Fibroblast of the aortic adventitia (primary cell): ENCODE measurements at regions not wholly inside any gene's neighbourhood (a gene's known extent, or its start where the extent isn't known, plus 50 kb on each side); places are given as distances from the start of the nearest gene placed in this dataset.

Experiments
- DNase-seq: peaks from one replicate; pipeline ENCODE4 v3.0.0-alpha.2; 2010; ENCODE audit warnings: low read depth
- H3K4me3 ChIP-seq: 2 replicates; pipeline ENCODE4 v1.5.1; 2011; ENCODE audit warnings: low read depth, mild to moderate bottlenecking, control low read depth, low read length, moderate library complexity
- TF ChIP-seq, protein P1 (sequence below): IDR thresholded peaks from 2 replicates; pipeline ENCODE4 v1.5.1; 2011; ENCODE audit warnings: mild to moderate bottlenecking, low read length, control low read depth, inconsistent platforms; ENCODE audit not compliant: insufficient read depth

DNA sequence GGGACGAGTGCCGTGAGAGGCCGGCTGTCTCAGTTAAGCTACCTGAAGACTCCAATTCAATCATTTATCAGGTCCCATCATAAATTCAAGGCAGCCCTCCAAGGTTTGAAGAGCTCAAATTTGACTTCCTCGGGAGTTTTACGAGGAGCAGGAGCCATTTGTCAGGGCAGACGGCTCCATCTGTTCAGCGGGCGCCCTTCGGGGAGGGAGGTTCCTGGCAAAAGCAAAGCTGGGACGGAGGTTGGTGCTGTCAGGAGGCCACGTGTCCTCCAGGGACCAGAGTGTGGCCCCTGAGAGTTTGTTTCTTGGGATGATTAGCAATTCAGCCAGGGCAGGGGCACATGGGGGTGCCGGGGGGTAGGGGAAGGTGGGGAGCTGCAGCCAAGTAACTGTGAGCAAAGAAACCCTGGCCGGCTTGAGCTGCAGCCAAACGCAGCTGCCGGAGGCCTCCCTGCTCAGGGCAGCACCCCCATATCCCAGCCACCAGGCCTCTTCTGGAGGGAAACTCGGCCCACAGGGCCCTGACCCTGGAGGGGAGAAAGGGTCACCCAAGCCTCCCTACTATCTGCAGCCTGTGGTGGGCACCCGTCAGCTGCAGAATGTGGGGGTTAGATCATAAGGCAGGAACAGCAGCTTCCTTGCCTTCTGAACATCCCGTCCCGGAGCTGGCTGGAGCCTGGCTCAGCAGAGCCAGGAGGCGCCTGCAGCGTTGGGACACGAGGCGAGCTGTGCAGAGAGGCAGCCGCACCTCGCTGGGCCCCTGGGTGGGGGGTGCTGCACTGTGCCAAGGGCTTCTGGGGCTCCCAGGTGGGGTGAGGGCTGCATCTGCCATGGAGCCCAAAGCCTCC lies 63.6 kb upstream of the GATA5 start:
- H3K4me3 ChIP-seq, result no peak overlapping the region
- TF ChIP-seq, protein P1, sequence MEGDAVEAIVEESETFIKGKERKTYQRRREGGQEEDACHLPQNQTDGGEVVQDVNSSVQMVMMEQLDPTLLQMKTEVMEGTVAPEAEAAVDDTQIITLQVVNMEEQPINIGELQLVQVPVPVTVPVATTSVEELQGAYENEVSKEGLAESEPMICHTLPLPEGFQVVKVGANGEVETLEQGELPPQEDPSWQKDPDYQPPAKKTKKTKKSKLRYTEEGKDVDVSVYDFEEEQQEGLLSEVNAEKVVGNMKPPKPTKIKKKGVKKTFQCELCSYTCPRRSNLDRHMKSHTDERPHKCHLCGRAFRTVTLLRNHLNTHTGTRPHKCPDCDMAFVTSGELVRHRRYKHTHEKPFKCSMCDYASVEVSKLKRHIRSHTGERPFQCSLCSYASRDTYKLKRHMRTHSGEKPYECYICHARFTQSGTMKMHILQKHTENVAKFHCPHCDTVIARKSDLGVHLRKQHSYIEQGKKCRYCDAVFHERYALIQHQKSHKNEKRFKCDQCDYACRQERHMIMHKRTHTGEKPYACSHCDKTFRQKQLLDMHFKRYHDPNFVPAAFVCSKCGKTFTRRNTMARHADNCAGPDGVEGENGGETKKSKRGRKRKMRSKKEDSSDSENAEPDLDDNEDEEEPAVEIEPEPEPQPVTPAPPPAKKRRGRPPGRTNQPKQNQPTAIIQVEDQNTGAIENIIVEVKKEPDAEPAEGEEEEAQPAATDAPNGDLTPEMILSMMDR, result no peak
- no peak for DNase-seq

DNA sequence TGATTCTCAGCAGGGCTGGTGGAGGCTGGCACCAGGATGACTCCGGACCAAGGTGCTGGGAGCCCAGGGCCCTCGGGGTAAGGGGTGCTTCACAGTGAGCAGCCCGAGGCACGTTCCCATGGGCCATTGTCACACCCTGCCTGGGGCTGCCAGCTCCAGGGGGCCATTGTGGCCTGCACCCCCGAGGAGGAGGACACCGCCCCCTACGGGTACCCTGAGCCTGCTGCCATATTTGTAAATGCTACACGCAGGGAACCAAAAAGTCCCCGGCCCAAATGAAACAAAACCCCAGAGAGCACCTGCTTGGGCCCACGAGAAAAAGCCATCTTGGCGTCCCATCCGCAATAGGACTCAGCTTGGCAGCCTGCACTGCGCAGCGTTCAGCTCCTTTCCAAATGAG lies 64.7 kb upstream of the GATA5 start:
- TF ChIP-seq, protein P1, result no peak
- H3K4me3 ChIP-seq, result no peak overlapping the region
- no peak for DNase-seq

DNA sequence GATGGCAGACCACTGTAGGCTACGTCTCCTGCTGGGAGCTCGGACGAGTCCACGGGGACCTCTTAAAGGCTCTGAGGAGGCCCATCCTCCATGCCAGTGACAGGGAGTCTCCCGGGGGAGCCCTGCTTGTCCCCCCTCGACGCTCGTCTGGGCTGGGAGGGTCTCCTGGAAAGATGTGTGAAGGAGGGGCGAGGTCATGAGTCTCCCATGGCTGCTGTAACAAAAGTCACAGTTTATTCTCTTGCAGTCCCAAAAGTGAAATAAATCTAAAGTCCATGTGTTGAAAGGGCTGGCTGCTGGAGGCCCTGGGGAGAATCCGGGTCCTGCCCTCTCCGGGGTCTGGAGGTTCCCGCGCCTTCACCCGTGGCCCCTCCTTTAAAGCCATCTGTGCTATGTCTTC lies 67.1 kb upstream of the GATA5 start:
- TF ChIP-seq, protein P1, result no peak

DNA sequence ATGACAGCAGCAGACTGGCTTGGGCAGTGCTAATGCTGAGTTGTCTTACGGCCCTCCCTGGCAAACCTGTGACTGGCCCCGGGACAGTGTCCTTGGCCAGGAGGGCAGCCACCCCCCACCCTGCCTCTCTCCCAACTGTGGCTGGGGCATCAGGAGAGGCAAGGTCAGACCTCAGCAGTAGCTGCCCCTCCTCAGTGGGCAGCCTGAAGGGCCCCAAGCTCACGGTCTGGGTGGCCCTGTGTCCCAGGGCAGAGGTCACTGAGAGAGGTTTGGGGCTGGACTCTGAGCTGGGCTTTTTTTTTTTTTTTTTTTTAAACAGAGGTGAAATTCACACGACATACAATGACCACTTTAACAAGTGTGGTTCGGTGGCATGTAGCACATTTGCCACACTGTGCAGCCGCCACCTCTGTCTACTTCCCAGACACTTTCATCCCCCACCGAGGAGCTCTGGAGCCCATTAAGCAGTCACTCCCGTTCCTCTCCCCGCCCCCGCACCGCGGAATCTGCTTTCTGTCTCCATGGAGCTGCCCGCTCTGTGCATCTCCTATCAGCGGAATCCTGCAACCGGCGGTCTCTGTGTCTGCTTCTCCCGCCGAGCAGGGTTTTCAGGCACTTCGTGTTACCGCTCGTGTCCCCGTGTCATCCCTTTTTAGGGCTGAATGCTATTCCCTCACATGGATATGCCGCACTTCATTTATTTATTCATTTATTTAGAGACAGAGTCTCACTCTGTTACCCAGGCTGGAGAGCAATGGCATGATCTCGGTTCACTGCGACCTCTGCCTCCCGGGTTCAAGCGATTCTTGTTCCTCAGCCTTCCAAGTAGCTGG lies 67.9 kb upstream of the GATA5 start:
- H3K4me3 ChIP-seq, result no peak overlapping the region
- DNase-seq, result no peak
- TF ChIP-seq, protein P1, result no peak

More for the DNA sequence above, 67.1 kb upstream of the GATA5 start:
- no peak for DNase-seq
- no peak overlapping the region for H3K4me3 ChIP-seq

DNA sequence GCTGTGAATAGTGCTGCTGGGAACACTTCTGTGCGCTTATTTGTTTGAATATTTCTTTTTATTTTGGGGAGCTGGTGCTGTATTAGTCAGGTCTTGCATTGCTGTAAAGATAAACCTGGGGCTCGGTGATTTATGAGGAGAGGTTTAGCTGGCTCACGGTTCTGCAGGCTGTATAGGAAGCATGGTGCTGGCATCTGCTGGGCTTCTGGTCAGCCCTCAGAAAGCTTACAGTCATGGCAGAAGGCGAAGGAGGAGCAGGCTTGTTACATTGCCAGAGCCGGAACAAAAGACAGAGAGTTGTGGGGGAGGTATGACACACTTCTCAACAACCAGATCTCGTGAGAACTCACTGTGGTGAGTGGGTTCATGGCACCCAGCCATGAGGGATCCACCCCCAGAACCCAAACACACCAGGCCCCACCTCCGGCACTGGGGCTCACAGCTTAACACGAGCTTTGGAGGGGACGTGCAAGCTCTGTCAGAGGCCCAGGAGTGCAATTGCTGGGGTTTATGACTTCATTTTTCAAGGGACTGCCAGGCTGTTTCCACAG lies 68.8 kb upstream of the GATA5 start:
- no peak for DNase-seq
- TF ChIP-seq, protein P1, result no peak
- no peak overlapping the region for H3K4me3 ChIP-seq

DNA sequence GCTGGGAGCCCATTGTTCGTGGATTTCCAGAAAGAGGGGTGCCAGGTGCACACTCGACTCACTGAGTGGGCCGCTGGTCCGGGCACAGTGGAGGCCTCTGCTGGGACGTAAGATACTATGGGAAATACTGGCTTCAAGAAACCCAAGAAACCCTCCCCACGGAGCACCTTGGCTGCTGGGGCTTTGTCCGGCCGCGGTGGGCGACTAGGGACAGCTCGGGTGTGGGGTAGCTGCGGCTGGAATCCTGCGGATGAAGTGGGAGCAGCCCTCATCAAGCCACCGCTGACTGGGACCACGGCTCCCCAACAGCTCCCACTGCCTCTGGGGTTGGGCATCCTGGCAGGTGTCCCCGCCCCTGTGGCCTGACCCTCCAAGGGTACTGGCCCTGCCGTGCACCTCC lies 69.5 kb upstream of the GATA5 start:
- DNase-seq, result no peak
- no peak overlapping the region for H3K4me3 ChIP-seq
- TF ChIP-seq, protein P1, result no peak
